LNCaP clone FGC (cell line): ENCODE measurements at regions not wholly inside any gene's neighbourhood (a gene's known extent, or its start where the extent isn't known, plus 50 kb on each side); places are given as distances from the start of the nearest gene placed in this dataset.
"Not testable (repeated sequence)": the region's sequence is repeated elsewhere in the genome, so short reads cannot be mapped to it uniquely, and the experiment has no call there.

Source experiments
- DNase-seq: peaks from one replicate; pipeline ENCODE4 v3.0.0-alpha.2; 2011; ENCODE audit warnings: low read depth
- H3K4me3 ChIP-seq: 2 replicates; pipeline ENCODE4 v1.5.1; 2011; ENCODE audit warnings: mild to moderate bottlenecking, low read depth, low read length, control low read depth
- TF ChIP-seq, protein P1 (sequence below): IDR thresholded peaks from 2 replicates; pipeline ENCODE4 v1.5.1; 2012; ENCODE audit warnings: mild to moderate bottlenecking; ENCODE audit not compliant: control insufficient read depth, insufficient read depth; ENCODE audit errors: extremely low read depth

DNA sequence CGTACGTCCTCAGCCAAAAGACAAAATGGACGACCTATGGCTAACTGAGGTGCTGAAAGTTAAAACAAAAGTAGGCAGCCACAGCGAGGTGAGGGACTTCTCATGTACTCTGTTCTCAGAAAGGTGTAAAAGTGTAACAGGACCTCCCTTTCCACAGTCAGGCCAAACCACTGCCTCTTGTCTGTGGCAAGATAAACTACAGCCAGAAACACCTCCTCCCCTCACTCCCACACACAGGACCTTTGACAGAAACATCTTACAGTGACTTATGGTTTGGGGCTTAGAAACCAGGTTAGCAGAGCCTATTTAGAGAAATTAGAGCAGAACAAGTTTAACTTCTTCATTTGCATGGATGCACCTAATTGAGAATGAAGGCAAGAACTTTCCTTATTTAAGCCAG is 499.1 kb upstream of the GRIN3A start:
- DNase-seq = no peak
- TF ChIP-seq, protein P1, sequence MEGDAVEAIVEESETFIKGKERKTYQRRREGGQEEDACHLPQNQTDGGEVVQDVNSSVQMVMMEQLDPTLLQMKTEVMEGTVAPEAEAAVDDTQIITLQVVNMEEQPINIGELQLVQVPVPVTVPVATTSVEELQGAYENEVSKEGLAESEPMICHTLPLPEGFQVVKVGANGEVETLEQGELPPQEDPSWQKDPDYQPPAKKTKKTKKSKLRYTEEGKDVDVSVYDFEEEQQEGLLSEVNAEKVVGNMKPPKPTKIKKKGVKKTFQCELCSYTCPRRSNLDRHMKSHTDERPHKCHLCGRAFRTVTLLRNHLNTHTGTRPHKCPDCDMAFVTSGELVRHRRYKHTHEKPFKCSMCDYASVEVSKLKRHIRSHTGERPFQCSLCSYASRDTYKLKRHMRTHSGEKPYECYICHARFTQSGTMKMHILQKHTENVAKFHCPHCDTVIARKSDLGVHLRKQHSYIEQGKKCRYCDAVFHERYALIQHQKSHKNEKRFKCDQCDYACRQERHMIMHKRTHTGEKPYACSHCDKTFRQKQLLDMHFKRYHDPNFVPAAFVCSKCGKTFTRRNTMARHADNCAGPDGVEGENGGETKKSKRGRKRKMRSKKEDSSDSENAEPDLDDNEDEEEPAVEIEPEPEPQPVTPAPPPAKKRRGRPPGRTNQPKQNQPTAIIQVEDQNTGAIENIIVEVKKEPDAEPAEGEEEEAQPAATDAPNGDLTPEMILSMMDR = no peak
- H3K4me3 ChIP-seq = no peak overlapping the region

DNA sequence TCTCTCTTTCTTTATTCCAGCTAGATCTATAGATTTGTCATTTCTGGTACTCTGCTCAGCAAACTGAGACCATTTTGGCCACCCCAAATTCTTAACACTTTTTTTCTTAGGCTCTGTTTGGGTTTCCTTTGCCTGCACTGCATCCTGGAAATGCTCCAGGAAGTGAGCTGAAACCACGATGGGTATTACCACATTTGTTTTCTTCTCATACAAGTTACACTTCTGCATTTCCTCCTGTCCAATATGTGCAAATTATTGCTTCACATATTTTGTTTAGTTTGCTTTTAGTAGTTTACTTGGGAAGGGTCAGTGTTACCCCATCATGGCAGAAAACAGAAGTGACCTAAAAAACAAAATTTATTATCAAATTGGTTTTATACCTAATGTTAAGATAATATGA is 498.6 kb upstream of the GRIN3A start:
- TF ChIP-seq, protein P1 = no peak
- no peak overlapping the region for H3K4me3 ChIP-seq
- DNase-seq = no peak

DNA sequence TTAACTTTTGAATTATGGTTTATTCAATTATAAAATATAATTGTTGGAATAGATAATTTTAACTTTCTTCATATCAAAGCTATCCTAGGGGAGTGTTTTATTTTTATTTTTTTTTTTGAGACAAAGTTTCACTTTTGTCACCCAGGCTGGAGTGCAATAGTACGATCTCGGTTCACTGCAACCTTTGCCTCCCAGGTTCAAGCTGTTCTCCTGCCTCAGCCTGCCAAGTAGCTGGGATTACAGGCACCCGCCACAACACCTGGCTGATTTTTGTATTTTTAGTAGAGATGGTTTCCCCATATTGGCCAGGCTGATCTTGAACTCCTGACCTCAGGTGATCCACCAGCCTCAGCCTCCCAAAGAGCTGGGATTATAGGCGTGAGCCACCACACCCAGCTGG is 489.0 kb upstream of the GRIN3A start:
- not testable (repeated sequence) for DNase-seq, H3K4me3 ChIP-seq

DNA sequence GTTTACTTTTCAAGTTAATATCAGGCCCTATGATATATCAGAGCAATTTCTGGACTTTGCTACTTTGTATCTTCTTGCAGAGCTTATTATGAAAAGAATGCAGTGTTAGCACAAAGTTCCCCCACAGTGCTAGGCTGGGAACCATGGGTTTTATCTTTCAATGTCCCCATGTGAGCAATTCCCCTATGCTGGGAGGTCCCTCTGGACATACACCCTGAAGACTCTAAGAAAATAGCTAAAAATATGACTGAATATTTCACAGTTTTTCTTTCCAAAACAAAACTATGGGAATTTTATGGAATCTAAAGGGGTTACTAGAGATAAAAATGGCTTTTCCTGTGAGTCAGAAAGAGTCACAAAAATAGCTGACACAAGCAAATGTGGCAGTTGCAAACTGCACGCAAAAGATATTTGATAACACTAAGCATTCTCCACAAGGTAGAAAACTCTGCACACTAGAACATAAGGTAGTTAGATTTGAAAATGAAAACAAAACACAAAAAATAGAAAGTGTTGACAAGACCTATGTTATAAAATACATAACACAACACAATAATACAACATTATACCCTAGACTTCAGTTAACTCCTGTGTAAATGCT is 487.5 kb upstream of the GRIN3A start:
- TF ChIP-seq, protein P1 = no peak
- no peak overlapping the region for H3K4me3 ChIP-seq

DNA sequence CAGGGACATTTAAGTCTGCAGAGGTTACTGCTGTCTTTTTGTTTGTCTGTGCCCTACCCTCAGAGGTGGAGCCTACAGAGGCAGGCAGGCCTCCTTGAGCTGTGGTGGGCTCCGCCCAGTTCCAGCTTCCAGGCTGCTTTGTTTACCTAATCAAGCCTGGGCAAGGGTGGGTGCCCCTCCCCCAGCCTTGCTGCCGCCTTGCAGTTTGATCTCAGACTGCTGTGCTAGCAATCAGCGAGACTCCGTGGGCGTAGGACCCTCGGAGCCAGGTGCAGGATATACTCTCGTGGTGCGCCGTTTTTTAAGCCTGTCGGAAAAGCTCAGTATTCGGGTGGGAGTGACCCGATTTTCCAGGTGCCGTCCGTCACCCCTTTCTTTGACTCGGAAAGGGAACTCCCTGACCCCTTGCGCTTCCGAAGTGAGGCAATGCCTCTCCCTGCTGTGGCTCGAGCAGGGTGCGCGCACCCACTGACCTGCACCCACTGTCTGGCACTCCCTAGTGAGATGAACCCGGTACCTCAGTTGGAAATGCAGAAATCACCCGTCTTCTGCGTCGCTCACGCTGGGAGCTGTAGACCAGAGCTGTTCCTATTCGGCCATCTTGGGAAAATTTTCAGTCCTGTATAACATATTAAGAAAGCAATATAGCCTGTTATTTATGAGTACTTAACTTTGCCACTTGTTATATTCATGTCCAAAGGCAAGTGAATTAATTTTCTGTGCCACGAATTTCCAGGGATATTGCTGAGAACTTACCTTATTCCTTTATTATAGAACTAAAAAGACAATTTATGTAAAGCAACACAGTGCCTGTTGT is 485.1 kb upstream of the GRIN3A start:
- not testable (repeated sequence) for DNase-seq, H3K4me3 ChIP-seq

More for the DNA sequence above, 487.5 kb upstream of the GRIN3A start:
- no peak for DNase-seq

DNA sequence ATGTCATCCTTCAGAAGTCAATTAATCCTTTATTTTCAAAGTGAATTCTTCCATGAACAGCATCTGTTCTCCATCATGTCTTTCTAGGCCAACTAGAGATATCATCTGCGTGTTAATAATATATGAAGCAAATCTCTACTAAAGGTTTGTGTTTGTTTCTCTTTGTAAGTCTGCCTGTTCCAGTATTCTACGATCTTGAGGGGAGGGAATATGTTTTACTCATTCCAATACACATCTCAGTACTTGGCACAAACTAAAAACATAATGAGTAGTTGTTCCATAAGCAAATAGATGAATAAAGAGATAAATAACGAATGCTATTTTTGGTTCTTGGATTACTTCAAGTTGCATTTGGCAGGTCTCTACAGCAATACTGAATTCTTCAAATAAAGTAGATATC is 470.7 kb upstream of the GRIN3A start:
- TF ChIP-seq, protein P1 = no peak
- peak; percentile 83 for DNase-seq
- no peak overlapping the region for H3K4me3 ChIP-seq

DNA sequence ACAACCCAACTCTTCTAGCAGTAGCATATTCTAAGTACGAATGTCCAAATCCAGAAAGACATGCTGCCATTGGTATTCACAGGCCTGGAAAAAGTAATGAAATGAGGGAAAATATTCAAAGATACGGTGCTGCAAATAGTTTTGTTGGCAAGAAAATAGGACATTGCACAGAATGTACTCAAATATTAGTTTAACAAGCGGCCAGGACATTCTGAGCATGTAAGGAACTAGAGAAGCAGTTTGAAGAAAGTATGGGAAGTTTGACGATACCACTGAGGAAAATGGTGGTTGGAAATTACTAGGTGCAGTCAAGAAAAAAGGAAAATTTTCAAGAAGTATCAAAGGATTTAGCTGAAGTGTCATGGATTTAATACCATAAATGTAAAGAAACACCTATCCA is 468.0 kb upstream of the GRIN3A start:
- TF ChIP-seq, protein P1 = no peak
- peak; percentile 77 for DNase-seq
- no peak overlapping the region for H3K4me3 ChIP-seq

DNA sequence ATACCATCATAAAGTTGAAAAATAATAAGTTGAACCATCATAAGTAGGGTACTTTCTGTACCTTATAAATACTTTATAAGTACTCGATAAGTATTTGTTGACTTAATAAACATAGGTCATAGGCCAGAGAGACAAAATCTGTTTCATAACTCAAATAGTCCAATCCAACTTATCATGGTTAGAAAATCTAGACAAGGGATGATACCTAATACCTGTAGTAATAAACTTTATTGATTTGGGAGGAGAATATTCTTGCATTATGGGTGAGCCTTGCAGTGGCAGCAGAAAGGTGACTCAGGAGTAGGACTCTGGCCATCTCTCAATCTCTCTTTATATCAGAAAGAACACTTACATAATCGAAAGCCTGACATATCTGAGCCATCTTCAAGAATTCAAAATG is 466.8 kb upstream of the GRIN3A start:
- H3K4me3 ChIP-seq = no peak overlapping the region
- peak; percentile 98 for DNase-seq
- TF ChIP-seq, protein P1 = no peak
